H1 (cell line): ENCODE measurements at regions not wholly inside any gene's neighbourhood (a gene's known extent, or its start where the extent isn't known, plus 50 kb on each side); places are given as distances from the start of the nearest gene placed in this dataset.

Source experiments
- CTCF ChIA-PET: fragments of 300-600 bp; sonication (Branson Sonifier 250); formaldehyde crosslinking; loops from one replicate; lab custom pipeline; 2021; ENCODE audit not compliant: partially characterized antibody; lab: Charles Lee
- POLR2A ChIA-PET: fragments of 300-600 bp; sonication (Branson Sonifier 250); formaldehyde crosslinking; loops from one replicate; lab custom pipeline; 2021; ENCODE audit warnings: inconsistent platforms; ENCODE audit not compliant: partially characterized antibody; lab: Charles Lee
- DNase-seq, 2 experiments: peaks; one replicate each; pipeline versions ENCODE4 v3.0.0 to v3.0.0-alpha.2; 2010 to 2022; ENCODE audit warnings: low spot score in 2 of 2, low read depth in 1 of 2, mixed read lengths in 1 of 2
- FAIRE-seq: peaks from 2 replicates; lab custom pipeline; 2011; peaks lifted over from hg19 to GRCh38; lab: Jason Lieb, UNC
- H2AFZ ChIP-seq: 2 replicates; pipeline ENCODE4 v1.8.1; 2012; ENCODE audit warnings: low read length, inconsistent platforms
- H2AK5ac ChIP-seq: 2 replicates; pipeline ENCODE4 v1.6.1; 2013; ENCODE audit warnings: low read depth, low read length
- H2BK120ac ChIP-seq: replicated peaks from 2 replicates; pipeline ENCODE3; 2013; ENCODE audit warnings: low read depth, low read length, inconsistent platforms
- H2BK12ac ChIP-seq: 2 replicates; pipeline ENCODE4 v1.6.1; 2013; ENCODE audit warnings: low read depth, low read length
- H2BK15ac ChIP-seq: 2 replicates; pipeline ENCODE4 v1.6.1; 2013; ENCODE audit warnings: low read length
- H2BK20ac ChIP-seq: 2 replicates; pipeline ENCODE4 v1.6.1; 2013; ENCODE audit warnings: low read length
- H2BK5ac ChIP-seq: 2 replicates; pipeline ENCODE4 v1.6.1; 2013; ENCODE audit warnings: low read depth, low read length
- H3K14ac ChIP-seq: 2 replicates; pipeline ENCODE4 v1.6.1; 2013; ENCODE audit warnings: inconsistent platforms; ENCODE audit not compliant: insufficient read length
- H3K18ac ChIP-seq: 2 replicates; pipeline ENCODE4 v1.6.1; 2013; ENCODE audit warnings: low read length; ENCODE audit errors: extremely low read depth
- H3K23ac ChIP-seq: 2 replicates; pipeline ENCODE4 v1.6.1; 2013; ENCODE audit warnings: inconsistent platforms; ENCODE audit not compliant: insufficient read length
- H3K23me2 ChIP-seq: 2 replicates; pipeline ENCODE4 v1.6.1; 2013; ENCODE audit warnings: low read depth, low read length
- H3K27ac ChIP-seq: 2 replicates; pipeline ENCODE4 v1.6.1; 2011; ENCODE audit warnings: low read depth, low read length, inconsistent platforms
- H3K27me3 ChIP-seq, 4 experiments: replicated peaks in 1 of 4; 1 replicate in 1 of 4; 2 replicates in 3 of 4; pipeline versions ENCODE4 v1.6.1 to v1.8.1; 2011 to 2013; ENCODE audit warnings: low read length in 3 of 4, mild to moderate bottlenecking in 3 of 4, inconsistent platforms in 2 of 4, mixed read lengths in 2 of 4, moderate library complexity in 1 of 4; ENCODE audit not compliant: control insufficient read depth in 3 of 4, insufficient read depth in 3 of 4; ENCODE audit errors: extremely low read depth in 1 of 4
- H3K36me3 ChIP-seq, 4 experiments: 2 replicates each; pipeline versions ENCODE4 v1.6.1 to v1.8.1; 2011 to 2013; ENCODE audit warnings: mild to moderate bottlenecking in 4 of 4, low read length in 3 of 4, moderate library complexity in 2 of 4, control low read depth in 1 of 4, inconsistent platforms in 1 of 4; ENCODE audit not compliant: insufficient read depth in 4 of 4, control insufficient read depth in 2 of 4
- H3K4ac ChIP-seq: replicated peaks from 2 replicates; pipeline ENCODE3; 2013; ENCODE audit warnings: low read length, low read depth, mixed read lengths, inconsistent platforms; ENCODE audit not compliant: insufficient read length
- H3K4me1 ChIP-seq, 4 experiments: replicated peaks in 1 of 4; 1 replicate in 1 of 4; 2 replicates in 3 of 4; pipeline versions ENCODE4 v1.6.1 to v1.8.1; 2011 to 2013; ENCODE audit warnings: low read length in 3 of 4, inconsistent platforms in 2 of 4, mixed read lengths in 1 of 4; ENCODE audit not compliant: insufficient read depth in 4 of 4, control insufficient read depth in 3 of 4
- H3K4me2 ChIP-seq, 2 experiments: 2 replicates each; pipeline versions ENCODE4 v1.6.1 to v1.8.1; 2011 to 2013; ENCODE audit warnings: low read depth in 2 of 2, low read length in 2 of 2, control low read depth in 1 of 2, inconsistent platforms in 1 of 2, mild to moderate bottlenecking in 1 of 2; ENCODE audit not compliant: insufficient read depth in 1 of 2
- H3K4me3 ChIP-seq, 4 experiments: fragments of 200-600, 300-600 bp in 1 of 4; sonication (generic), shearing (Covaris generic), sonication (Bioruptor Twin) in 1 of 4; 2 replicates each; pipeline versions ENCODE4 v1.5.1 to v1.8.1; 2011 to 2016; ENCODE audit warnings: low read length in 4 of 4, low read depth in 3 of 4, control low read depth in 2 of 4, inconsistent platforms in 2 of 4, mild to moderate bottlenecking in 2 of 4, mixed read lengths in 1 of 4, moderate library complexity in 1 of 4; ENCODE audit not compliant: insufficient read depth in 2 of 4; ENCODE audit errors: extremely low read depth in 1 of 4
- H3K56ac ChIP-seq: replicated peaks from 2 replicates; pipeline ENCODE3; 2013; ENCODE audit warnings: low read depth, mild to moderate bottlenecking, mixed read lengths, low read length, inconsistent platforms; ENCODE audit not compliant: insufficient read length
- H3K79me1 ChIP-seq: 2 replicates; pipeline ENCODE4 v1.6.1; 2013; ENCODE audit warnings: low read depth, low read length, control low read depth
- H3K79me2 ChIP-seq, 2 experiments: 2 replicates each; pipeline versions ENCODE4 v1.6.1 to v1.8.1; 2012 to 2013; ENCODE audit warnings: low read length in 2 of 2, mild to moderate bottlenecking in 2 of 2, inconsistent platforms in 1 of 2; ENCODE audit not compliant: insufficient read depth in 2 of 2, control insufficient read depth in 1 of 2
- H3K9ac ChIP-seq, 4 experiments: replicated peaks in 1 of 4; 1 replicate in 1 of 4; 2 replicates in 3 of 4; pipeline versions ENCODE4 v1.6.1 to v1.8.1; 2011 to 2013; ENCODE audit warnings: low read depth in 3 of 4, low read length in 3 of 4, control low read depth in 2 of 4, mild to moderate bottlenecking in 2 of 4, moderate library complexity in 2 of 4, inconsistent platforms in 1 of 4; ENCODE audit errors: extremely low read depth in 1 of 4
- H3K9me3 ChIP-seq, 2 experiments: 2 replicates each; pipeline versions ENCODE4 v1.6.1 to v1.8.1; 2012 to 2013; ENCODE audit warnings: mild to moderate bottlenecking in 2 of 2, moderate library complexity in 2 of 2, control low read depth in 1 of 2, inconsistent platforms in 1 of 2, low read depth in 1 of 2, low read length in 1 of 2, mixed read lengths in 1 of 2; ENCODE audit not compliant: insufficient read depth in 2 of 2
- H4K20me1 ChIP-seq, 2 experiments: replicated peaks in 1 of 2; 2 replicates each; pipeline versions ENCODE3 to v1.8.1; 2011 to 2013; ENCODE audit warnings: inconsistent platforms in 2 of 2, low read length in 2 of 2, mild to moderate bottlenecking in 1 of 2; ENCODE audit not compliant: insufficient read depth in 2 of 2, control insufficient read depth in 1 of 2
- H4K5ac ChIP-seq: 2 replicates; pipeline ENCODE4 v1.6.1; 2013; ENCODE audit warnings: low read length, low read depth, mixed read lengths, inconsistent platforms; ENCODE audit not compliant: insufficient read length
- H4K8ac ChIP-seq: 2 replicates; pipeline ENCODE4 v1.8.0; 2013; ENCODE audit warnings: mild to moderate bottlenecking, moderate library complexity, low read length, inconsistent platforms; ENCODE audit not compliant: insufficient read depth; ENCODE audit errors: extremely low read depth
- H4K91ac ChIP-seq: replicated peaks from 2 replicates; pipeline ENCODE3; 2013; ENCODE audit warnings: low read length, mixed read lengths, inconsistent platforms; ENCODE audit not compliant: insufficient read length
- CEBPB ChIP-seq: IDR thresholded peaks from 2 replicates; pipeline ENCODE4 v1.6.1; 2012; ENCODE audit warnings: low read depth, low read length
- CTBP2 ChIP-seq: IDR thresholded peaks from 2 replicates; pipeline ENCODE4 v1.7.0; 2011; ENCODE audit warnings: borderline replicate concordance, mild to moderate bottlenecking, moderate library complexity, mixed read lengths, low read length; ENCODE audit not compliant: insufficient read depth, insufficient read length
- EZH2 ChIP-seq: fragments of 200-600 bp; sonication (generic); IDR thresholded peaks from 2 replicates; pipeline ENCODE4 v1.7.1; 2012; ENCODE audit warnings: low read depth, mild to moderate bottlenecking, moderate library complexity, low read length, inconsistent platforms; ENCODE audit not compliant: severe bottlenecking
- KDM5A ChIP-seq: fragments of 200-600 bp; IDR thresholded peaks from 2 replicates; pipeline ENCODE4 v1.7.1; 2012; ENCODE audit warnings: mild to moderate bottlenecking, low read length, inconsistent platforms, mixed read lengths
- RBBP5 ChIP-seq: IDR thresholded peaks from 2 replicates; pipeline ENCODE4 v1.7.1; 2012; ENCODE audit warnings: low read depth, mild to moderate bottlenecking, inconsistent platforms, low read length, moderate library complexity, borderline replicate concordance
- SRF ChIP-seq: IDR thresholded peaks from 2 replicates; pipeline ENCODE4 v1.6.1; 2011; ENCODE audit warnings: mild to moderate bottlenecking, low read depth, low read length, moderate library complexity
- TAF1 ChIP-seq: IDR thresholded peaks from 2 replicates; pipeline ENCODE4 v1.6.1; 2011; ENCODE audit warnings: mild to moderate bottlenecking, low read depth, low read length
- WGBS, 2 experiments: shearing (Covaris generic) in 1 of 2; methylation state at CpG; one replicate each; pipeline versions ENCODE4 v1.1.6 to v1.1.7; 2013 to 2015; ENCODE audit warnings: low lambda C conversion rate in 2 of 2, mixed read lengths in 2 of 2, inconsistent platforms in 1 of 2, low coverage in 1 of 2, missing lambda C conversion rate in 1 of 2; ENCODE audit not compliant: insufficient replicate concordance in 2 of 2, insufficient coverage in 1 of 2, insufficient read length in 1 of 2; ENCODE audit errors: extremely low coverage in 1 of 2, missing lambda C conversion rate in 1 of 2; 5-methylcytosine and 5-hydroxymethylcytosine counted together

DNA sequence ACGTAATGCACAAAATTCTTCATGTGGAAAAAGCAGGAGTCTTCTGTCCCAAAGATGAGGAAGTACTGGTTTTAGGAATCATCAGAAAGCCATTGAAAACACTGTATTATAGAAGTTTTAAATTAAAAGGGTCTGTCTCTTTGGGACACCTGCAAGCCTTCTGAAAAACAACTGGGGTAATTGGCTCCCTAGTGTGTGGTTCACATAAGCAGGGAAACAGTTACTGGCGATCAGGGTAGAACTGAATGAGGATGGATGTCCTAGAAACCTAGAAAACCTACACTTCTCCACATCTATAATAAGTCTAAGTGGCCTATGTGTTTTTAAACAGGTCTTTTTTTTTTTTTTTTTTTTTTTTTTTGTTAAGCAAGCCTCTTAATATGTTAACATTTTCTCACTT lies 945.5 kb upstream of the PCDH10 start:
- FAIRE-seq: no peak
- Histone ChIP-seq H2BK12ac (no peak overlapping the region), H3K14ac (no peak overlapping the region), H2BK15ac (no peak overlapping the region), H4K91ac (no peak overlapping the region), H3K18ac (no peak overlapping the region; the same call in 1 of the 2 replicates), H3K4me1 (no peaks in the 10 kb centered on the region; a peak in 1 of 7 replicates), H2BK5ac (no peak overlapping the region), H3K27ac (no peak overlapping the region), H4K8ac (no peak overlapping the region), H2AFZ (0 out of 2 replicates have a peak overlapping the region, but pooled peaks have one; percentile 55), H3K9ac (no peak overlapping the region), H3K79me1 (no peaks in the 10 kb centered on the region), H3K56ac (no peak overlapping the region), H3K9me3 (no peaks in the 10 kb centered on the region), H4K5ac (no peak overlapping the region), H2BK20ac (no peak overlapping the region), H4K20me1 (no peaks in the 10 kb centered on the region), H2BK120ac (no peak overlapping the region), H3K23ac (no peak overlapping the region), H3K36me3 (no peaks in the 10 kb centered on the region), H3K79me2 (no peaks in the 10 kb centered on the region), H3K23me2 (no peaks in the 10 kb centered on the region), H3K4me3 (no peak overlapping the region), H2AK5ac (no peak overlapping the region), H3K4me2 (no peak overlapping the region; a peak in 1 of 4 replicates), H3K27me3 (no peaks in the 10 kb centered on the region), H3K4ac (no peak overlapping the region)
- no peak for DNase-seq
- POLR2A ChIA-PET: no interaction called here
- 49% methylated on average over 2 of the region's 2 CpGs; no CpG with 5 or more reads in 1 of the 2 experiments for WGBS, 2 experiments
- CTCF ChIA-PET: no interaction called here
- TF ChIP-seq RBBP5: no peak
- no peak for TF ChIP-seq KDM5A
- no peak for TF ChIP-seq EZH2
- TF ChIP-seq SRF: no peak
- TF ChIP-seq CTBP2: no peak
- TF ChIP-seq TAF1: no peak
- TF ChIP-seq CEBPB: no peak
